ENCODE measurements at regions not wholly inside any gene's neighbourhood (a gene's known extent, or its start where the extent isn't known, plus 50 kb on each side); places are given as distances from the start of the nearest gene placed in this dataset.

- TF ChIP-seq HNF4A (conservative IDR thresholded peaks at IDR 0.05) (no peak), MAX (IDR thresholded peaks at IDR 0.05) (no peak), CTCF (IDR thresholded peaks at IDR 0.05; ENCODE audit: low read depth, low read length, missing input control) (no peak), RXRA (IDR thresholded peaks at IDR 0.05) (no peak), JUND (IDR thresholded peaks at IDR 0.05) (no peak), HNF4G (IDR thresholded peaks at IDR 0.05) (no peak), TAF1 (conservative IDR thresholded peaks at IDR 0.05) (no peak), NR2F2 (IDR thresholded peaks at IDR 0.05) (no peak), GABPA (IDR thresholded peaks at IDR 0.05 in 1 of 2, conservative IDR thresholded peaks at IDR 0.05 in 1 of 2) (no peak), RAD21 (IDR thresholded peaks at IDR 0.05) (no peak), FOXA1 (IDR thresholded peaks at IDR 0.05) (no peak), YY1 (IDR thresholded peaks at IDR 0.05) (no peak), EGR1 (IDR thresholded peaks at IDR 0.05; ENCODE audit: low read depth in 2 of 2) (no peak), FOXA2 (IDR thresholded peaks at IDR 0.05) (no peak), SP1 (IDR thresholded peaks at IDR 0.05) (no peak), ATF3 (IDR thresholded peaks at IDR 0.05) (no peak), ZBTB33 (IDR thresholded peaks at IDR 0.05) (no peak), REST (IDR thresholded peaks at IDR 0.05) (no peak)
- H3K27me3 ChIP-seq (ENCODE audit: control insufficient read depth in 4 of 4, insufficient read depth in 4 of 4, low read length in 3 of 4) = no peaks in the 10 kb centered on the region
- H3K9ac ChIP-seq (ENCODE audit: low read depth in 1 of 2, low read length in 2 of 2) = no peak overlapping the region
- H3K27ac ChIP-seq (ENCODE audit: low read depth in 1 of 2, low read length in 2 of 2) = no peak overlapping the region
- no peaks in the 10 kb centered on the region for H3K9me3 ChIP-seq (ENCODE audit: control insufficient read depth in 4 of 4, low read length in 3 of 4)
- H3K36me3 ChIP-seq (ENCODE audit: control insufficient read depth in 4 of 4, insufficient read depth in 3 of 4, low read depth in 1 of 4, low read length in 3 of 4) = no peaks in the 10 kb centered on the region
- no peak for DNase-seq (ENCODE audit: low spot score)
- H3K4me1 ChIP-seq (ENCODE audit: control insufficient read depth in 4 of 4, insufficient read depth in 4 of 4, low read length in 3 of 4) = no peaks in the 10 kb centered on the region
- H3K4me3 ChIP-seq (ENCODE audit: low read depth in 1 of 3, low read length in 3 of 3) = no peak overlapping the region
Measured at GRCh38 chr7:93739424-93739823, 151.1 kb downstream of the TFPI2 start.

- WGBS = 62% methylated on average over 2 of the region's 2 CpGs
- no peaks in the 10 kb centered on the region for H3K36me3 ChIP-seq (ENCODE audit: control insufficient read depth in 4 of 4, insufficient read depth in 3 of 4, low read depth in 1 of 4, low read length in 3 of 4)
- no peak overlapping the region for H3K4me3 ChIP-seq (ENCODE audit: low read depth in 1 of 3, low read length in 3 of 3)
- TF ChIP-seq HNF4G (IDR thresholded peaks at IDR 0.05) (no peak), ZBTB33 (IDR thresholded peaks at IDR 0.05) (no peak), YY1 (IDR thresholded peaks at IDR 0.05) (no peak), REST (IDR thresholded peaks at IDR 0.05) (no peak), EGR1 (IDR thresholded peaks at IDR 0.05; ENCODE audit: low read depth in 2 of 2) (no peak), GABPA (IDR thresholded peaks at IDR 0.05 in 1 of 2, conservative IDR thresholded peaks at IDR 0.05 in 1 of 2) (no peak), ATF3 (IDR thresholded peaks at IDR 0.05) (no peak), SP1 (IDR thresholded peaks at IDR 0.05) (no peak), RAD21 (IDR thresholded peaks at IDR 0.05) (no peak), FOXA2 (IDR thresholded peaks at IDR 0.05) (no peak), JUND (IDR thresholded peaks at IDR 0.05) (no peak), FOXA1 (IDR thresholded peaks at IDR 0.05) (no peak), TAF1 (conservative IDR thresholded peaks at IDR 0.05) (no peak), RXRA (IDR thresholded peaks at IDR 0.05) (no peak)
Measured at GRCh38 chr7:93737953-93738352, 152.6 kb downstream of the TFPI2 start.

More at GRCh38 chr7:93737953-93738352, 152.6 kb downstream of the TFPI2 start:
- Histone ChIP-seq H3K4me1 (ENCODE audit: control insufficient read depth in 4 of 4, insufficient read depth in 4 of 4, low read length in 3 of 4) (no peaks in the 10 kb centered on the region), H3K27me3 (ENCODE audit: control insufficient read depth in 4 of 4, insufficient read depth in 4 of 4, low read length in 3 of 4) (no peaks in the 10 kb centered on the region), H3K9me3 (ENCODE audit: control insufficient read depth in 4 of 4, low read length in 3 of 4) (no peaks in the 10 kb centered on the region), H3K9ac (ENCODE audit: low read depth in 1 of 2, low read length in 2 of 2) (no peak overlapping the region), H3K27ac (ENCODE audit: low read depth in 1 of 2, low read length in 2 of 2) (no peak overlapping the region)
- DNase-seq (ENCODE audit: low spot score) = no peak

Data from liver (tissue), 8 donors.